Liver (tissue), 8 donors: ENCODE measurements at regions not wholly inside any gene's neighbourhood (a gene's known extent, or its start where the extent isn't known, plus 50 kb on each side); places are given as distances from the start of the nearest gene placed in this dataset.

Experiments used
- DNase-seq: peaks from one replicate; pipeline ENCODE4 v3.0.0-alpha.2; 2017; ENCODE audit warnings: low spot score
- H3K27ac ChIP-seq, 2 donors: one replicate each; pipeline ENCODE4 v1.7.0; 2013; ENCODE audit warnings: inconsistent platforms in 2 of 2, low read length in 2 of 2, control low read depth in 1 of 2, low read depth in 1 of 2, mild to moderate bottlenecking in 1 of 2
- H3K27me3 ChIP-seq, 4 donors: one replicate each; pipeline versions ENCODE4 v1.6.1 to v1.7.0; 2013; ENCODE audit warnings: low read length in 3 of 4, inconsistent platforms in 1 of 4, mild to moderate bottlenecking in 1 of 4, moderate library complexity in 1 of 4; ENCODE audit not compliant: control insufficient read depth in 4 of 4, insufficient read depth in 4 of 4
- H3K36me3 ChIP-seq, 4 donors: one replicate each; pipeline versions ENCODE4 v1.6.1 to v1.7.0; 2013; ENCODE audit warnings: low read length in 3 of 4, mild to moderate bottlenecking in 3 of 4, low read depth in 1 of 4, moderate library complexity in 1 of 4; ENCODE audit not compliant: control insufficient read depth in 4 of 4, insufficient read depth in 3 of 4
- H3K4me1 ChIP-seq, 4 donors: one replicate each; pipeline versions ENCODE4 v1.6.1 to v1.7.0; 2013; ENCODE audit warnings: low read length in 3 of 4, mild to moderate bottlenecking in 3 of 4, moderate library complexity in 1 of 4; ENCODE audit not compliant: control insufficient read depth in 4 of 4, insufficient read depth in 4 of 4
- H3K4me3 ChIP-seq, 3 donors: one replicate each; pipeline versions ENCODE4 v1.6.1 to v1.7.0; 2013; ENCODE audit warnings: low read length in 3 of 3, control low read depth in 1 of 3, low read depth in 1 of 3, mild to moderate bottlenecking in 1 of 3
- H3K9ac ChIP-seq, 2 donors: one replicate each; pipeline ENCODE4 v1.7.0; 2013; ENCODE audit warnings: low read length in 2 of 2, mild to moderate bottlenecking in 2 of 2, moderate library complexity in 2 of 2, control low read depth in 1 of 2, low read depth in 1 of 2
- H3K9me3 ChIP-seq, 4 donors: one replicate each; pipeline versions ENCODE4 v1.6.1 to v1.7.0; 2013; ENCODE audit warnings: low read length in 3 of 4; ENCODE audit not compliant: control insufficient read depth in 4 of 4
- ATF3 ChIP-seq: IDR thresholded peaks from 2 replicates; pipeline ENCODE4 v1.6.1; 2016; ENCODE audit warnings: antibody characterized with exemption
- CTCF ChIP-seq: fragments of 150-350 bp; IDR thresholded peaks from 2 replicates; pipeline ENCODE4 v1.5.1; 2017; ENCODE audit warnings: improper control_type of control experiment, low read depth, low read length; ENCODE audit not compliant: missing input control
- EGR1 ChIP-seq, 2 donors: IDR thresholded peaks; 2 replicates each; pipeline ENCODE4 v1.6.1; 2016 to 2018; ENCODE audit warnings: antibody characterized with exemption in 2 of 2, low read depth in 2 of 2
- FOXA1 ChIP-seq: IDR thresholded peaks from 2 replicates; pipeline ENCODE4 v1.6.1; 2016; ENCODE audit warnings: antibody characterized with exemption
- FOXA2 ChIP-seq: IDR thresholded peaks from 2 replicates; pipeline ENCODE4 v1.6.1; 2016; ENCODE audit warnings: antibody characterized with exemption
- GABPA ChIP-seq, 2 donors: IDR thresholded peaks in 1 of 2; conservative IDR thresholded peaks in 1 of 2; 2 replicates each; pipeline ENCODE4 v1.6.1; 2016; ENCODE audit warnings: antibody characterized with exemption in 2 of 2, mild to moderate bottlenecking in 1 of 2, moderate library complexity in 1 of 2
- HNF4A ChIP-seq, 2 donors: conservative IDR thresholded peaks; 2 replicates each; pipeline ENCODE4 v1.6.1; 2016; ENCODE audit warnings: antibody characterized with exemption in 2 of 2, mild to moderate bottlenecking in 2 of 2
- HNF4G ChIP-seq: IDR thresholded peaks from 2 replicates; pipeline ENCODE4 v1.6.1; 2016; ENCODE audit warnings: antibody characterized with exemption
- JUND ChIP-seq, 2 donors: IDR thresholded peaks; 2 replicates each; pipeline ENCODE4 v1.6.1; 2016; ENCODE audit warnings: antibody characterized with exemption in 2 of 2
- MAX ChIP-seq: IDR thresholded peaks from 2 replicates; pipeline ENCODE4 v1.6.1; 2016; ENCODE audit warnings: antibody characterized with exemption
- NR2F2 ChIP-seq: IDR thresholded peaks from 2 replicates; pipeline ENCODE4 v1.6.1; 2016; ENCODE audit warnings: antibody characterized with exemption
- RAD21 ChIP-seq, 2 donors: IDR thresholded peaks; 2 replicates each; pipeline ENCODE4 v1.6.1; 2016; ENCODE audit warnings: antibody characterized with exemption in 2 of 2, mild to moderate bottlenecking in 2 of 2
- RXRA ChIP-seq, 2 donors: IDR thresholded peaks; 2 replicates each; pipeline ENCODE4 v1.6.1; 2017 to 2018; ENCODE audit warnings: antibody characterized with exemption in 2 of 2, mild to moderate bottlenecking in 1 of 2
- SP1 ChIP-seq: IDR thresholded peaks from 2 replicates; pipeline ENCODE4 v1.6.1; 2018; ENCODE audit warnings: antibody characterized with exemption, mild to moderate bottlenecking
- TAF1 ChIP-seq: conservative IDR thresholded peaks from 2 replicates; pipeline ENCODE4 v1.6.1; 2016; ENCODE audit warnings: antibody characterized with exemption, mild to moderate bottlenecking
- YY1 ChIP-seq: IDR thresholded peaks from 2 replicates; pipeline ENCODE4 v1.6.1; 2016; ENCODE audit warnings: antibody characterized with exemption, mild to moderate bottlenecking
- WGBS: extraction: QIAGEN DNeasy Blood & Tissue Kit; methylation state at CpG from one replicate; pipeline ENCODE4 v1.1.7; 2013; 5-methylcytosine and 5-hydroxymethylcytosine counted together
- TF ChIP-seq, protein P1 (sequence below): IDR thresholded peaks from 2 replicates; pipeline ENCODE4 v1.6.1; 2016; ENCODE audit warnings: antibody characterized with exemption
- TF ChIP-seq, protein P2 (sequence below): IDR thresholded peaks from 2 replicates; pipeline ENCODE4 v1.6.1; 2016; ENCODE audit warnings: antibody characterized with exemption, mild to moderate bottlenecking
- donor health status: healthy.
- donor health status: healthy.
- donor health status: healthy.
- donor health status: healthy.
- donor health status: healthy.

- H3K9ac ChIP-seq = no peak overlapping the region
- H3K36me3 ChIP-seq = no peaks in the 10 kb centered on the region
These were observed 140.1 kb upstream of the PTPN1 start for GRCh38 chr20:50370036-50370566.

More at GRCh38 chr20:50370036-50370566, 140.1 kb upstream of the PTPN1 start:
- Histone ChIP-seq H3K27me3 (no peaks in the 10 kb centered on the region), H3K9me3 (no peaks in the 10 kb centered on the region), H3K4me1 (peaks cover 0 to 42% (median 25%) of the 10 kb centered on the region in 4 donors), H3K4me3 (no peak overlapping the region), H3K27ac (peak overlapping the region; percentile 0 to 21)
- 96% methylated on average over 11 of the region's 11 CpGs for WGBS
- TF ChIP-seq TAF1 (no peak), ATF3 (no peak), RAD21 (IDR thresholded peaks at IDR 0.05) (no peak), SP1 (no peak), RXRA (IDR thresholded peaks at IDR 0.05) (no peak), EGR1 (IDR thresholded peaks at IDR 0.05; ENCODE audit: low read depth in 2 of 2) (no peak), NR2F2 (no peak), HNF4G (no peak), MAX (no peak), HNF4A (conservative IDR thresholded peaks at IDR 0.05) (no peak), FOXA1 (no peak), FOXA2 (no peak), JUND (IDR thresholded peaks at IDR 0.05) (no peak), CTCF (no peak), YY1 (no peak), GABPA (IDR thresholded peaks at IDR 0.05 in 1 of 2, conservative IDR thresholded peaks at IDR 0.05 in 1 of 2) (no peak)
- TF ChIP-seq, protein P1, sequence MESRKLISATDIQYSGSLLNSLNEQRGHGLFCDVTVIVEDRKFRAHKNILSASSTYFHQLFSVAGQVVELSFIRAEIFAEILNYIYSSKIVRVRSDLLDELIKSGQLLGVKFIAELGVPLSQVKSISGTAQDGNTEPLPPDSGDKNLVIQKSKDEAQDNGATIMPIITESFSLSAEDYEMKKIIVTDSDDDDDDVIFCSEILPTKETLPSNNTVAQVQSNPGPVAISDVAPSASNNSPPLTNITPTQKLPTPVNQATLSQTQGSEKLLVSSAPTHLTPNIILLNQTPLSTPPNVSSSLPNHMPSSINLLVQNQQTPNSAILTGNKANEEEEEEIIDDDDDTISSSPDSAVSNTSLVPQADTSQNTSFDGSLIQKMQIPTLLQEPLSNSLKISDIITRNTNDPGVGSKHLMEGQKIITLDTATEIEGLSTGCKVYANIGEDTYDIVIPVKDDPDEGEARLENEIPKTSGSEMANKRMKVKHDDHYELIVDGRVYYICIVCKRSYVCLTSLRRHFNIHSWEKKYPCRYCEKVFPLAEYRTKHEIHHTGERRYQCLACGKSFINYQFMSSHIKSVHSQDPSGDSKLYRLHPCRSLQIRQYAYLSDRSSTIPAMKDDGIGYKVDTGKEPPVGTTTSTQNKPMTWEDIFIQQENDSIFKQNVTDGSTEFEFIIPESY = no peak
- TF ChIP-seq, protein P2, sequence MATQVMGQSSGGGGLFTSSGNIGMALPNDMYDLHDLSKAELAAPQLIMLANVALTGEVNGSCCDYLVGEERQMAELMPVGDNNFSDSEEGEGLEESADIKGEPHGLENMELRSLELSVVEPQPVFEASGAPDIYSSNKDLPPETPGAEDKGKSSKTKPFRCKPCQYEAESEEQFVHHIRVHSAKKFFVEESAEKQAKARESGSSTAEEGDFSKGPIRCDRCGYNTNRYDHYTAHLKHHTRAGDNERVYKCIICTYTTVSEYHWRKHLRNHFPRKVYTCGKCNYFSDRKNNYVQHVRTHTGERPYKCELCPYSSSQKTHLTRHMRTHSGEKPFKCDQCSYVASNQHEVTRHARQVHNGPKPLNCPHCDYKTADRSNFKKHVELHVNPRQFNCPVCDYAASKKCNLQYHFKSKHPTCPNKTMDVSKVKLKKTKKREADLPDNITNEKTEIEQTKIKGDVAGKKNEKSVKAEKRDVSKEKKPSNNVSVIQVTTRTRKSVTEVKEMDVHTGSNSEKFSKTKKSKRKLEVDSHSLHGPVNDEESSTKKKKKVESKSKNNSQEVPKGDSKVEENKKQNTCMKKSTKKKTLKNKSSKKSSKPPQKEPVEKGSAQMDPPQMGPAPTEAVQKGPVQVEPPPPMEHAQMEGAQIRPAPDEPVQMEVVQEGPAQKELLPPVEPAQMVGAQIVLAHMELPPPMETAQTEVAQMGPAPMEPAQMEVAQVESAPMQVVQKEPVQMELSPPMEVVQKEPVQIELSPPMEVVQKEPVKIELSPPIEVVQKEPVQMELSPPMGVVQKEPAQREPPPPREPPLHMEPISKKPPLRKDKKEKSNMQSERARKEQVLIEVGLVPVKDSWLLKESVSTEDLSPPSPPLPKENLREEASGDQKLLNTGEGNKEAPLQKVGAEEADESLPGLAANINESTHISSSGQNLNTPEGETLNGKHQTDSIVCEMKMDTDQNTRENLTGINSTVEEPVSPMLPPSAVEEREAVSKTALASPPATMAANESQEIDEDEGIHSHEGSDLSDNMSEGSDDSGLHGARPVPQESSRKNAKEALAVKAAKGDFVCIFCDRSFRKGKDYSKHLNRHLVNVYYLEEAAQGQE = no peak
- DNase-seq = no peak
